Endodermal cell (in vitro differentiated cells): ENCODE measurements at regions not wholly inside any gene's neighbourhood (a gene's known extent, or its start where the extent isn't known, plus 50 kb on each side); places are given as distances from the start of the nearest gene placed in this dataset.

Source experiments
- DNase-seq: peaks from one replicate; pipeline ENCODE4 v3.0.0-alpha.2; 2017
- H3K27ac ChIP-seq: 2 replicates; pipeline ENCODE4 v1.5.1; 2013; ENCODE audit warnings: mild to moderate bottlenecking, low read depth, low read length, moderate library complexity
- H3K27me3 ChIP-seq: 2 replicates; pipeline ENCODE4 v1.6.1; 2013; ENCODE audit warnings: mild to moderate bottlenecking, low read length, moderate library complexity; ENCODE audit not compliant: insufficient read depth, control insufficient read depth, poor library complexity, severe bottlenecking
- H3K36me3 ChIP-seq: 2 replicates; pipeline ENCODE4 v1.7.0; 2013; ENCODE audit warnings: mild to moderate bottlenecking, low read length, moderate library complexity; ENCODE audit not compliant: control insufficient read depth, insufficient read depth
- H3K4me1 ChIP-seq: one replicate; pipeline ENCODE4 v1.7.0; 2013; ENCODE audit warnings: low read length; ENCODE audit not compliant: control insufficient read depth, insufficient read depth
- H3K4me3 ChIP-seq: 2 replicates; pipeline ENCODE4 v1.5.1; 2013; ENCODE audit warnings: mild to moderate bottlenecking, low read length, moderate library complexity
- H3K9ac ChIP-seq: 2 replicates; pipeline ENCODE4 v1.6.1; 2013; ENCODE audit warnings: mild to moderate bottlenecking, low read length, moderate library complexity; ENCODE audit not compliant: poor library complexity, severe bottlenecking; ENCODE audit errors: extremely low read depth
- H3K9me3 ChIP-seq: 2 replicates; pipeline ENCODE4 v1.6.1; 2013; ENCODE audit warnings: mild to moderate bottlenecking, low read length, moderate library complexity; ENCODE audit not compliant: control insufficient read depth
- H3K27ac Mint-ChIP-seq: 2 replicates; pipeline ENCODE4 v1.8.0; 2020; ENCODE audit warnings: mixed read lengths
- H3K27me3 Mint-ChIP-seq: 2 replicates; pipeline ENCODE4 v1.8.0; 2021; ENCODE audit warnings: mild to moderate bottlenecking, mixed read lengths; ENCODE audit not compliant: insufficient read depth
- H3K36me3 Mint-ChIP-seq: 2 replicates; pipeline ENCODE4 v1.8.0; 2020; ENCODE audit warnings: low read depth, mixed read lengths
- H3K4me1 Mint-ChIP-seq: 2 replicates; pipeline ENCODE4 v1.8.0; 2020; ENCODE audit warnings: mixed read lengths
- H3K4me3 Mint-ChIP-seq: 2 replicates; pipeline ENCODE4 v1.8.0; 2020; ENCODE audit warnings: mild to moderate bottlenecking, moderate library complexity, mixed read lengths
- H3K9me3 Mint-ChIP-seq: 2 replicates; pipeline ENCODE4 v1.8.0; 2020; ENCODE audit warnings: mild to moderate bottlenecking, mixed read lengths
- WGBS, 2 experiments: methylation state at CpG; one replicate each; pipeline versions ENCODE4 v1.1.5 to v1.1.7; 2013; ENCODE audit warnings: missing lambda C conversion rate in 2 of 2, mixed read lengths in 1 of 2; ENCODE audit not compliant: insufficient coverage in 1 of 2, insufficient read length in 1 of 2; 5-methylcytosine and 5-hydroxymethylcytosine counted together
- TF ChIP-seq, protein P1 (sequence below): fragments of 200-600 bp; sonication (generic); conservative IDR thresholded peaks from 2 replicates; pipeline ENCODE4 v1.5.0; 2021; ENCODE audit warnings: antibody characterized with exemption, mild to moderate bottlenecking

DNA sequence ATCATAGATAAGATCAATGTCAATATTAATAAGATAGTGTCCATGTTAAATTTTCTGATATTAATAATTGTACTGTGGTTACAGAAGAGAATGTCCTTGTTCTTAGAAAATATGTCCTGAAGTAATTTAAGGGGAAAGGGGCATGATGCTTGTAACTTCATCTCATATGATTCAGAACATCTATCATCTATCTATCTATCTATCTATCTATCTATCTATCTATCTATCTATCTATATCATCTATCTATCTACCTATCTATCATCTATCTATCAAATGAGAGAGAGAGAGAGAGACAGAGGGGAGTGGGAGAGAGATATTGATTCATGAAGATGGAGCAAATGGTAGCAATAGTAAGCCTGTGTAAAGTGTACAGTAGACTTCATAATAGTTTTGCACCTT, 124.8 kb upstream of the FAT1 start:
- Mint-ChIP-seq H3K9me3 (peaks cover 21% of the 10 kb centered on the region), H3K27ac (no peak overlapping the region), H3K4me3 (no peak overlapping the region), H3K27me3 (no peaks in the 10 kb centered on the region), H3K4me1 (peaks cover 3% of the 10 kb centered on the region), H3K36me3 (no peaks in the 10 kb centered on the region)
- no peak overlapping the region for H3K9ac ChIP-seq
- H3K27me3 ChIP-seq, result no peaks in the 10 kb centered on the region
- no peak overlapping the region for H3K27ac ChIP-seq
- H3K4me1 ChIP-seq, result peaks cover 1% of the 10 kb centered on the region
- TF ChIP-seq, protein P1, sequence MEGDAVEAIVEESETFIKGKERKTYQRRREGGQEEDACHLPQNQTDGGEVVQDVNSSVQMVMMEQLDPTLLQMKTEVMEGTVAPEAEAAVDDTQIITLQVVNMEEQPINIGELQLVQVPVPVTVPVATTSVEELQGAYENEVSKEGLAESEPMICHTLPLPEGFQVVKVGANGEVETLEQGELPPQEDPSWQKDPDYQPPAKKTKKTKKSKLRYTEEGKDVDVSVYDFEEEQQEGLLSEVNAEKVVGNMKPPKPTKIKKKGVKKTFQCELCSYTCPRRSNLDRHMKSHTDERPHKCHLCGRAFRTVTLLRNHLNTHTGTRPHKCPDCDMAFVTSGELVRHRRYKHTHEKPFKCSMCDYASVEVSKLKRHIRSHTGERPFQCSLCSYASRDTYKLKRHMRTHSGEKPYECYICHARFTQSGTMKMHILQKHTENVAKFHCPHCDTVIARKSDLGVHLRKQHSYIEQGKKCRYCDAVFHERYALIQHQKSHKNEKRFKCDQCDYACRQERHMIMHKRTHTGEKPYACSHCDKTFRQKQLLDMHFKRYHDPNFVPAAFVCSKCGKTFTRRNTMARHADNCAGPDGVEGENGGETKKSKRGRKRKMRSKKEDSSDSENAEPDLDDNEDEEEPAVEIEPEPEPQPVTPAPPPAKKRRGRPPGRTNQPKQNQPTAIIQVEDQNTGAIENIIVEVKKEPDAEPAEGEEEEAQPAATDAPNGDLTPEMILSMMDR, result no peak
- H3K36me3 ChIP-seq, result no peaks in the 10 kb centered on the region
- peaks cover 12% of the 10 kb centered on the region for H3K9me3 ChIP-seq
- no peak for DNase-seq
- H3K4me3 ChIP-seq, result no peak overlapping the region

DNA sequence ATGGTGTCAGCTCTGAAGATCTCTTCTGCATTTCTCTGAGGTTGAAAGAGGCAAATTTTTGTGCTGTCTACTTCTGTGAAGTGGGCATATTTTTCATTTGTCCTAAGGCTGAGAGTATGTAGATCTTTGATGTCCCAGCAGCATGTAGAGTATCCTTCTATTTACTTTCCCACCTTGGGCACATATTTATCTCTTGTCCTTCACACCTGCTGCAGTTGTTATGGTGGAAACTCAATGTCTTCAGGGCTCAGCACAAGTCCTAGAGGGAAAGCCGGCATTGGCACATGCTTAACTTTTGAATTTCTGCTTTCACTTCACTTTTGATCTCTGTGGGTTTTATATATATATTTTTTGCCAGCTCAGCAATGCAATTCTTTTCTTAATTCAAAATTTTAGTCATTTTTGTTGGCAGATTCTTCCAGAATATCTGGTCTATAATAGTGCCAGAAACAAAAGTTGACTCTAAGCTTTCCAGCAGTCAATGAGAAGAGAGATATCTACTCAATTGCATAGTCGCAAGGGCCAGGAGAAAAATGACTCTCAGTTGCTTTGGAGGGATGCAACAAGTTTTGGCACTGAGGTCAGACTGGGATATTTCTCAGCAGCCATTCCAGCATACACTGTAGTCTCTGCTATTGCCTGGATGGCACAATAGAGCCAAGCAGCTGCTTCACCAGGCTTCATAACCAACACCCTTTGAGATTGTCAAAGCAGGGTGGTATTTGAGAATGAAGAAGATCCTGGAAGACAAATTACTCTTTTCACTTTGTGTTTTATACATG, 127.8 kb upstream of the FAT1 start:
- peaks cover 12% of the 10 kb centered on the region for H3K9me3 ChIP-seq
- no peaks in the 10 kb centered on the region for H3K27me3 ChIP-seq
- Mint-ChIP-seq H3K27ac (no peak overlapping the region), H3K4me1 (no peaks in the 10 kb centered on the region), H3K9me3 (peaks cover 21% of the 10 kb centered on the region), H3K4me3 (no peak overlapping the region), H3K27me3 (no peaks in the 10 kb centered on the region), H3K36me3 (no peaks in the 10 kb centered on the region)
- H3K36me3 ChIP-seq, result no peaks in the 10 kb centered on the region
- H3K4me3 ChIP-seq, result no peak overlapping the region
- H3K9ac ChIP-seq, result no peak overlapping the region
- no peak for DNase-seq
- no peak overlapping the region for H3K27ac ChIP-seq
- TF ChIP-seq, protein P1, result no peak
- WGBS, 2 experiments, result 83 to 91% methylated on average over 2 of the region's 2 CpGs
- no peaks in the 10 kb centered on the region for H3K4me1 ChIP-seq

DNA sequence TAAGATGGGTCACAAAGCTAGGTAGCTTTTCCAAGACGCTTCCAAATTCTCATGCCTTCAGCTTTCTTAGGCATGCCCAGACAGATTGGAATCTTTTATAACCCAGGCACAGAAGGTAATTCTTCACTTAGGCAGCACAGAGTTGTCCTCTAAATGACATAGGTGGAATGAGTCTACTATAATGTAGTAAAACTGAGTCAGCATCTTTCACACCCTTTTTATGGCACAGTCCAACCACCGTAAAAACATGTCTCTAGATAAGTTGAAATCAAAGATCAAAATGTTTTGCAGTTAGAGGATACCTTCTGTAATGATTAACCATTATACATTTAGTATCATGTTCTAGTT, 128.4 kb upstream of the FAT1 start:
- H3K27ac Mint-ChIP-seq, result no peak overlapping the region
- TF ChIP-seq, protein P1, result no peak
- no peaks in the 10 kb centered on the region for H3K4me1 Mint-ChIP-seq
- H3K9me3 Mint-ChIP-seq, result peaks cover 21% of the 10 kb centered on the region
- Histone ChIP-seq H3K27me3 (no peaks in the 10 kb centered on the region), H3K4me1 (no peaks in the 10 kb centered on the region), H3K27ac (no peak overlapping the region), H3K36me3 (no peaks in the 10 kb centered on the region), H3K9ac (no peak overlapping the region), H3K9me3 (peaks cover 12% of the 10 kb centered on the region), H3K4me3 (no peak overlapping the region)
- no peak overlapping the region for H3K4me3 Mint-ChIP-seq
- 96% methylated on average over 1 of the region's 2 CpGs; no CpG with 5 or more reads in 1 of the 2 experiments for WGBS, 2 experiments
- no peaks in the 10 kb centered on the region for H3K36me3 Mint-ChIP-seq
- DNase-seq, result no peak
- H3K27me3 Mint-ChIP-seq, result no peaks in the 10 kb centered on the region
